Calu3 (cell line): ENCODE measurements at regions not wholly inside any gene's neighbourhood (a gene's known extent, or its start where the extent isn't known, plus 50 kb on each side); places are given as distances from the start of the nearest gene placed in this dataset.

ENCODE experiments used
- BruUV-seq: library from RNA; stranded (reverse); fragments of 400-500 nt; replicated peaks from 2 replicates; lab custom pipeline; 2021; lab: Mats Ljungman, UMichigan
- CTCF ChIA-PET: fragments of 300-600 bp; sonication (Branson Sonifier 250); formaldehyde crosslinking; loops from one replicate; lab custom pipeline; 2022; ENCODE audit warnings: antibody characterized with exemption; lab: Charles Lee
- DNase-seq: peaks from one replicate; pipeline ENCODE4 v3.0.0; 2022
- H3K27ac Mint-ChIP-seq: one replicate; pipeline ENCODE4 v1.8.0; 2022; ENCODE audit warnings: mixed read lengths; ENCODE audit not compliant: unreplicated experiment
- H3K27me3 Mint-ChIP-seq: one replicate; pipeline ENCODE4 v1.8.0; 2022; ENCODE audit warnings: mixed read lengths; ENCODE audit not compliant: unreplicated experiment
- H3K36me3 Mint-ChIP-seq: one replicate; pipeline ENCODE4 v1.8.0; 2022; ENCODE audit warnings: mild to moderate bottlenecking, moderate library complexity, mixed read lengths; ENCODE audit not compliant: insufficient read depth, unreplicated experiment
- H3K4me1 Mint-ChIP-seq: one replicate; pipeline ENCODE4 v1.8.0; 2022; ENCODE audit warnings: mild to moderate bottlenecking, low read depth, mixed read lengths; ENCODE audit not compliant: unreplicated experiment
- H3K4me3 Mint-ChIP-seq: one replicate; pipeline ENCODE4 v1.8.0; 2022; ENCODE audit warnings: mild to moderate bottlenecking, low read depth, moderate library complexity, mixed read lengths; ENCODE audit not compliant: unreplicated experiment
- H3K9me3 Mint-ChIP-seq: one replicate; pipeline ENCODE4 v1.8.0; 2022; ENCODE audit warnings: low read depth, mixed read lengths; ENCODE audit not compliant: unreplicated experiment
- intact Hi-C: fragments of 100-400 bp; cut with micrococcal nuclease; formaldehyde crosslinking; loops from one replicate; pipeline ENCODE4 v1.10.0; 2022; ENCODE audit not compliant: unreplicated experiment
- TF ChIP-seq, protein P1 (sequence below): fragments of 200-600 bp; IDR thresholded peaks from one replicate; pipeline ENCODE4 v1.8.0; 2022; ENCODE audit warnings: antibody characterized with exemption; ENCODE audit not compliant: unreplicated experiment

- BruUV-seq: no TSS peak
- Mint-ChIP-seq H3K27me3 (no peaks in the 10 kb centered on the region), H3K4me1 (no peaks in the 10 kb centered on the region), H3K9me3 (no peaks in the 10 kb centered on the region), H3K27ac (no peak overlapping the region), H3K36me3 (no peaks in the 10 kb centered on the region), H3K4me3 (no peak overlapping the region)
- intact Hi-C loops: no loop called here
- DNase-seq: no peak
- TF ChIP-seq, protein P1, sequence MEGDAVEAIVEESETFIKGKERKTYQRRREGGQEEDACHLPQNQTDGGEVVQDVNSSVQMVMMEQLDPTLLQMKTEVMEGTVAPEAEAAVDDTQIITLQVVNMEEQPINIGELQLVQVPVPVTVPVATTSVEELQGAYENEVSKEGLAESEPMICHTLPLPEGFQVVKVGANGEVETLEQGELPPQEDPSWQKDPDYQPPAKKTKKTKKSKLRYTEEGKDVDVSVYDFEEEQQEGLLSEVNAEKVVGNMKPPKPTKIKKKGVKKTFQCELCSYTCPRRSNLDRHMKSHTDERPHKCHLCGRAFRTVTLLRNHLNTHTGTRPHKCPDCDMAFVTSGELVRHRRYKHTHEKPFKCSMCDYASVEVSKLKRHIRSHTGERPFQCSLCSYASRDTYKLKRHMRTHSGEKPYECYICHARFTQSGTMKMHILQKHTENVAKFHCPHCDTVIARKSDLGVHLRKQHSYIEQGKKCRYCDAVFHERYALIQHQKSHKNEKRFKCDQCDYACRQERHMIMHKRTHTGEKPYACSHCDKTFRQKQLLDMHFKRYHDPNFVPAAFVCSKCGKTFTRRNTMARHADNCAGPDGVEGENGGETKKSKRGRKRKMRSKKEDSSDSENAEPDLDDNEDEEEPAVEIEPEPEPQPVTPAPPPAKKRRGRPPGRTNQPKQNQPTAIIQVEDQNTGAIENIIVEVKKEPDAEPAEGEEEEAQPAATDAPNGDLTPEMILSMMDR: no peak
- CTCF ChIA-PET: interaction anchor here (1.0 kb wide), 1 partner anchor 13 kb away, joined by 3 read pairs; no protein-coding TSS in a partner anchor
Observed at GRCh38 chr4:185941461-185941860, 127.5 kb upstream of the TLR3 start.

- Mint-ChIP-seq H3K27me3 (no peaks in the 10 kb centered on the region), H3K4me3 (no peak overlapping the region), H3K4me1 (no peaks in the 10 kb centered on the region), H3K27ac (no peak overlapping the region), H3K36me3 (no peaks in the 10 kb centered on the region), H3K9me3 (no peaks in the 10 kb centered on the region)
- DNase-seq: no peak
- intact Hi-C loops: no loop called here
- TF ChIP-seq, protein P1: no peak
- no TSS peak for BruUV-seq
- CTCF ChIA-PET: no interaction called here
Observed at GRCh38 chr4:185945252-185945651, 123.7 kb upstream of the TLR3 start.

DNA sequence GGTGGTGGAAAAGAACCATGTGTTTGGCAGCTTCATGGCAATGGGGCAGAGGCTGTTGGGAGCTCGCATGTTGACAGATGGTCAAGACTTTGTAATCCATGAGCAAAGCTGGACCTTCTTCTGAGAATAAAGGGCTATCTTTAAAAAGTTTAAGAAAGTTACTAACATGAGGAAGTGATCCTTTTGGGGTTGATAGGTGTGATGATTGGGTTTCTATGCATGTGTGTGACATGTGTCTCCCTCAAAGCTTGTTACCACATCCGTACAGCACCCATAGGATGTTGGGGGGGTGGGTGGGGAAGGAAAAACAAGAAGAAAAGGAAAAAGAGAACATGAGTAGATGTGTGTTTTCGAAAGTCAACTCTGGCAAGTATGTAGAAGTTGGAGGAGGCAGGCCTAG, 123.0 kb upstream of the TLR3 start:
- Mint-ChIP-seq H3K4me1 (no peaks in the 10 kb centered on the region), H3K27me3 (no peaks in the 10 kb centered on the region), H3K36me3 (no peaks in the 10 kb centered on the region), H3K27ac (no peak overlapping the region), H3K9me3 (no peaks in the 10 kb centered on the region), H3K4me3 (no peak overlapping the region)
- CTCF ChIA-PET: no interaction called here
- no TSS peak for BruUV-seq
- no peak for DNase-seq
- intact Hi-C loops: no loop called here
- TF ChIP-seq, protein P1: no peak

- no peak for DNase-seq
- H3K4me3 Mint-ChIP-seq: no peak overlapping the region
Observed at GRCh38 chr4:185950891-185951290, 118.1 kb upstream of the TLR3 start.

More at GRCh38 chr4:185950891-185951290, 118.1 kb upstream of the TLR3 start:
- Mint-ChIP-seq H3K27me3 (no peaks in the 10 kb centered on the region), H3K36me3 (no peaks in the 10 kb centered on the region), H3K4me1 (no peaks in the 10 kb centered on the region), H3K9me3 (no peaks in the 10 kb centered on the region), H3K27ac (no peak overlapping the region)
- TF ChIP-seq, protein P1: no peak
- intact Hi-C loops: no loop called here
- CTCF ChIA-PET: no interaction called here
- BruUV-seq: no TSS peak
